HepG2 (cell line): ENCODE measurements at regions not wholly inside any gene's neighbourhood (a gene's known extent, or its start where the extent isn't known, plus 50 kb on each side); places are given as distances from the start of the nearest gene placed in this dataset.

Experiments used
- ATAC-seq: fragments of 200-7000 bp; cut with Tn5 transposase; 3 replicates; pipeline ENCODE4 v1.9.1; 2020; ENCODE audit warnings: mild to moderate bottlenecking, moderate library complexity
- BruUV-seq: library from RNA; stranded (reverse); fragments of 400-500 nt; replicated peaks from 2 replicates; lab custom pipeline; 2021; lab: Mats Ljungman, UMichigan
- CTCF ChIA-PET: fragments of 300-600 bp; formaldehyde crosslinking; extraction: SDS; loops from one replicate; lab custom pipeline; 2021; ENCODE audit warnings: low total read pairs, inconsistent platforms, low intra/inter-chr PET ratio; lab: Yijun Ruan, JAX
- POLR2A ChIA-PET: fragments of 350-600 bp; sonication (Branson Sonifier 250); formaldehyde crosslinking; loops from one replicate; lab custom pipeline; 2020; ENCODE audit warnings: antibody characterized with exemption, inconsistent platforms; lab: Yijun Ruan, JAX
- DNase-seq: peaks from one replicate; pipeline ENCODE4 v3.0.0-alpha.2; 2015; ENCODE audit warnings: low spot score
- FAIRE-seq: peaks from 3 replicates; lab custom pipeline; 2011; peaks lifted over from hg19 to GRCh38; lab: Jason Lieb, UNC
- H2AFZ ChIP-seq: one replicate; pipeline ENCODE4 v1.6.1; 2011; ENCODE audit warnings: low read length, inconsistent platforms
- H3K27ac ChIP-seq: fragments of 300-600 bp; 3 replicates; pipeline ENCODE4 v1.8.0; 2011; ENCODE audit warnings: mixed run types, mild to moderate bottlenecking, mixed read lengths, low read length, inconsistent platforms; ENCODE audit not compliant: insufficient read depth; ENCODE audit errors: extremely low read length
- H3K27me3 ChIP-seq, 2 experiments: fragments of 200-600 bp in 1 of 2; 2 replicates in 1 of 2; 3 replicates in 1 of 2; pipeline versions ENCODE4 v1.6.0 to v1.8.0; 2011; ENCODE audit warnings: low read length in 2 of 2, mild to moderate bottlenecking in 2 of 2, moderate library complexity in 2 of 2, inconsistent platforms in 1 of 2; ENCODE audit not compliant: insufficient read depth in 2 of 2, control insufficient read depth in 1 of 2
- H3K36me3 ChIP-seq, 2 experiments: fragments of 200-600 bp in 1 of 2; replicated peaks in 1 of 2; 2 replicates in 1 of 2; 3 replicates in 1 of 2; pipeline versions ENCODE4 v1.5.1 to v1.8.0; 2011; ENCODE audit warnings: low read length in 2 of 2, inconsistent platforms in 1 of 2; ENCODE audit not compliant: insufficient read depth in 2 of 2, control insufficient read depth in 1 of 2
- H3K4me1 ChIP-seq: 2 replicates; pipeline ENCODE4 v1.5.1; 2012; ENCODE audit warnings: low read length, inconsistent platforms; ENCODE audit not compliant: insufficient read depth
- H3K4me2 ChIP-seq: 2 replicates; pipeline ENCODE4 v1.6.0; 2011; ENCODE audit warnings: low read depth, low read length, inconsistent platforms
- H3K4me3 ChIP-seq, 3 experiments: fragments of 200-600 bp in 1 of 3; sonication (generic), shearing (Covaris generic) in 1 of 3; replicated peaks in 1 of 3; 2 replicates each; pipeline ENCODE4 v1.5.1; 2011 to 2016; ENCODE audit warnings: low read length in 3 of 3, inconsistent platforms in 2 of 3, low read depth in 2 of 3, mild to moderate bottlenecking in 2 of 3, control low read depth in 1 of 3, mixed read lengths in 1 of 3; ENCODE audit not compliant: insufficient read depth in 1 of 3
- H3K79me2 ChIP-seq: one replicate; pipeline ENCODE4 v1.6.1; 2011; ENCODE audit warnings: low read length, inconsistent platforms; ENCODE audit not compliant: insufficient read depth
- H3K9ac ChIP-seq: 2 replicates; pipeline ENCODE4 v1.6.0; 2011; ENCODE audit warnings: mild to moderate bottlenecking, low read depth, low read length, inconsistent platforms; ENCODE audit not compliant: insufficient read depth
- H3K9me3 ChIP-seq: 2 replicates; pipeline ENCODE4 v1.5.1; 2012; ENCODE audit warnings: mild to moderate bottlenecking, low read length
- H4K20me1 ChIP-seq: 2 replicates; pipeline ENCODE4 v1.6.0; 2011; ENCODE audit warnings: inconsistent platforms, mild to moderate bottlenecking, low read length, moderate library complexity; ENCODE audit not compliant: insufficient read depth
- CREM ChIP-seq, 2 experiments: sonication (generic) in 1 of 2; formaldehyde crosslinking in 1 of 2; IDR thresholded peaks; 2 replicates each; pipeline versions ENCODE4 v1.4.0 to v1.6.1; 2016 to 2020; ENCODE audit warnings: antibody characterized with exemption in 1 of 2, mild to moderate bottlenecking in 1 of 2, missing genetic modification reagents in 1 of 2
- KDM4B ChIP-seq: sonication (generic); formaldehyde crosslinking; IDR thresholded peaks from 2 replicates; pipeline ENCODE4 v1.4.0; 2020; ENCODE audit warnings: missing genetic modification reagents
- MED8 ChIP-seq: sonication (generic); formaldehyde crosslinking; IDR thresholded peaks from 2 replicates; pipeline ENCODE4 v1.8.1; 2023; ENCODE audit warnings: mild to moderate bottlenecking, missing genetic modification reagents; ENCODE audit not compliant: insufficient replicate concordance
- REXO4 ChIP-seq: sonication (generic); formaldehyde crosslinking; IDR thresholded peaks from 2 replicates; pipeline ENCODE4 v1.8.0; 2022; ENCODE audit warnings: missing genetic modification reagents, mild to moderate bottlenecking, borderline replicate concordance
- RFXANK ChIP-seq: IDR thresholded peaks from 2 replicates; pipeline ENCODE4 v1.6.1; 2016
- SNAI1 ChIP-seq: sonication (generic); formaldehyde crosslinking; IDR thresholded peaks from 2 replicates; pipeline ENCODE4 v1.5.0; 2020; ENCODE audit warnings: mild to moderate bottlenecking, missing genetic modification reagents, borderline replicate concordance
- ZNF264 ChIP-seq: sonication (generic); formaldehyde crosslinking; IDR thresholded peaks from 2 replicates; pipeline ENCODE4 v1.4.0; 2020; ENCODE audit warnings: missing genetic modification reagents
- ZNF564 ChIP-seq: sonication (generic); formaldehyde crosslinking; IDR thresholded peaks from 2 replicates; pipeline ENCODE4 v1.8.1; 2023; ENCODE audit warnings: mild to moderate bottlenecking, missing genetic modification reagents
- ZNF672 ChIP-seq: sonication (generic); formaldehyde crosslinking; IDR thresholded peaks from 2 replicates; pipeline ENCODE4 v1.8.1; 2022; ENCODE audit warnings: missing genetic modification reagents
- WGBS: methylation state at CpG from one replicate; pipeline ENCODE4 v1.1.6; 2017; ENCODE audit warnings: low lambda C conversion rate; 5-methylcytosine and 5-hydroxymethylcytosine counted together
- in situ Hi-C: cut with HindIII; loops from 2 replicates; pipeline ENCODE4 v1.10.0; 2017; ENCODE audit warnings: low pct_unique_long_range_greater_than_20kb; ENCODE audit not compliant: extremely low pct_ligation_motif_present
- intact Hi-C: fragments of 100-400 bp; cut with micrococcal nuclease; formaldehyde crosslinking; loops from one replicate; pipeline ENCODE4 v1.10.0; 2022; ENCODE audit not compliant: unreplicated experiment
- TF ChIP-seq, protein P1 (sequence below): sonication (generic); formaldehyde crosslinking; IDR thresholded peaks from 2 replicates; pipeline ENCODE4 v1.5.1; 2020; ENCODE audit warnings: missing genetic modification reagents, mild to moderate bottlenecking, borderline replicate concordance

DNA sequence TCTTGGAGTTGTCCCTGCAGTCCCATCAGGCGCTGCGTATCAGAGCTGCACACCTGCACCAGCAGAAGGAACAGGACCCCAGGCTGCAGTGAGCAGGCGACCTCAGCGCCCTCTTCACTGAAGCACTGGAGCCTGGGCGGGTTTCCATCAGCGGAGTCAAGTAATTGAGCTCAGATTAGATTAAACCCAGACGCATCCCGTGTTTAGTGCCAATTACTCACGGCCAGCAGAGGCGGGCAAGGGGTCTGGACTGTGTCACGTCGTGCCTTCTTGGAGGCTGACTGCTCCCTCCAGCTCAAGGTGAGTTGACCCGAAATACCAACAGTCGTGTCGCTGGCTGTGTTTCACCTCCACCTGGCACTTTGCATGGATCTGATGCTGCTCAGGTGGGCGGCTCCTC, 123.6 kb downstream of the CXCL12 start:
- DNase-seq: no peak
- intact Hi-C loops (no loop called here), in situ Hi-C loops (no loop called here)
- peaks cover 5% of the 10 kb centered on the region; the same call in 1 of the 2 replicates for H3K9me3 ChIP-seq
- BruUV-seq: no TSS peak
- H3K36me3 ChIP-seq: no peaks in the 10 kb centered on the region
- H3K4me2 ChIP-seq: no peak overlapping the region
- no peaks in the 10 kb centered on the region for H3K27me3 ChIP-seq
- ATAC-seq: no peak
- H3K27ac ChIP-seq: no peak overlapping the region
- ChIA-PET CTCF (no interaction called here), POLR2A (interaction anchor here (1.7 kb wide), 1 partner anchor 25 kb away, joined by 3 read pairs; no protein-coding TSS in a partner anchor)
- H3K4me3 ChIP-seq: no peak overlapping the region
- peaks cover 58% of the 10 kb centered on the region for H3K4me1 ChIP-seq
- no peak overlapping the region for H2AFZ ChIP-seq
- WGBS: 100% methylated on average over 10 of the region's 16 CpGs
- no peak overlapping the region for H3K9ac ChIP-seq
- TF ChIP-seq, protein P1, sequence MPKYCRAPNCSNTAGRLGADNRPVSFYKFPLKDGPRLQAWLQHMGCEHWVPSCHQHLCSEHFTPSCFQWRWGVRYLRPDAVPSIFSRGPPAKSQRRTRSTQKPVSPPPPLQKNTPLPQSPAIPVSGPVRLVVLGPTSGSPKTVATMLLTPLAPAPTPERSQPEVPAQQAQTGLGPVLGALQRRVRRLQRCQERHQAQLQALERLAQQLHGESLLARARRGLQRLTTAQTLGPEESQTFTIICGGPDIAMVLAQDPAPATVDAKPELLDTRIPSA (CRISPR knock-in tag): no peak
- TF ChIP-seq ZNF672 (CRISPR knock-in tag) (no peak), KDM4B (CRISPR knock-in tag) (no peak), CREM (IDR thresholded peaks at IDR 0.05) (no peak), CREM (CRISPR knock-in tag; IDR thresholded peaks at IDR 0.05) (no peak), ZNF264 (CRISPR knock-in tag) (no peak), SNAI1 (CRISPR knock-in tag) (no peak), MED8 (CRISPR knock-in tag) (no peak), REXO4 (no peak), RFXANK (CRISPR knock-in tag) (no peak), ZNF564 (no peak)
- FAIRE-seq: no peak
- H3K79me2 ChIP-seq: no peaks in the 10 kb centered on the region
- H4K20me1 ChIP-seq: no peaks in the 10 kb centered on the region
